SH-SY5Y (cell line): ENCODE measurements at regions not wholly inside any gene's neighbourhood (a gene's known extent, or its start where the extent isn't known, plus 50 kb on each side); places are given as distances from the start of the nearest gene placed in this dataset.

Source experiments
- GATA2 ChIP-seq: IDR thresholded peaks from 2 replicates; pipeline ENCODE4 v1.6.1; 2011; ENCODE audit warnings: mild to moderate bottlenecking, low read depth, low read length
- GATA3 ChIP-seq: IDR thresholded peaks from 2 replicates; pipeline ENCODE4 v1.6.1; 2011; ENCODE audit warnings: low read depth, mild to moderate bottlenecking, low read length, moderate library complexity

- TF ChIP-seq GATA3 (no peak), GATA2 (no peak)
These were observed 152.3 kb downstream of the MAIP1 start for GRCh38 chr2:200107514-200108217.

- TF ChIP-seq GATA3: no peak
- no peak for TF ChIP-seq GATA2
These were observed 154.0 kb downstream of the MAIP1 start for GRCh38 chr2:200109421-200109820.

GRCh38 chr2:200110381-200110780, 155.0 kb downstream of the MAIP1 start:
- TF ChIP-seq GATA2 (no peak), GATA3 (no peak)

GRCh38 chr2:200119236-200119635, 163.9 kb downstream of the MAIP1 start:
- TF ChIP-seq GATA2 (no peak), GATA3 (no peak)

GRCh38 chr2:200121931-200122330, 166.5 kb downstream of the MAIP1 start:
- TF ChIP-seq GATA3 (no peak), GATA2 (no peak)

GRCh38 chr2:200122683-200123082, 167.3 kb downstream of the MAIP1 start:
- TF ChIP-seq GATA3: no peak
- no peak for TF ChIP-seq GATA2

GRCh38 chr2:200125444-200126284, 170.3 kb downstream of the MAIP1 start:
- TF ChIP-seq GATA2 (no peak), GATA3 (no peak)

- no peak for TF ChIP-seq GATA2
- no peak for TF ChIP-seq GATA3
These were observed 172.5 kb downstream of the MAIP1 start for GRCh38 chr2:200127848-200128247.

GRCh38 chr2:200128296-200128695, 172.9 kb downstream of the MAIP1 start:
- no peak for TF ChIP-seq GATA2
- TF ChIP-seq GATA3: no peak

GRCh38 chr2:200129721-200130462, 174.5 kb downstream of the MAIP1 start:
- TF ChIP-seq GATA3: no peak
- no peak for TF ChIP-seq GATA2

- TF ChIP-seq GATA2 (no peak), GATA3 (no peak)
These were observed 175.4 kb downstream of the MAIP1 start for GRCh38 chr2:200130762-200131166.

GRCh38 chr2:200131307-200131706, 175.2 kb upstream of the SPATS2L start:
- TF ChIP-seq GATA3 (no peak), GATA2 (no peak)

GRCh38 chr2:200135082-200135481, 171.4 kb upstream of the SPATS2L start:
- no peak for TF ChIP-seq GATA2
- TF ChIP-seq GATA3: no peak

- no peak for TF ChIP-seq GATA3
- TF ChIP-seq GATA2: no peak
These were observed 169.8 kb upstream of the SPATS2L start for GRCh38 chr2:200136655-200137054.
